Effector memory CD8-positive, alpha-beta T cell (primary cell): ENCODE measurements at regions not wholly inside any gene's neighbourhood (a gene's known extent, or its start where the extent isn't known, plus 50 kb on each side); places are given as distances from the start of the nearest gene placed in this dataset.

Experiments used
- ATAC-seq: fragments of 150-1000 bp; cut with Tn5 transposase; replicated peaks from 2 replicates; pipeline ENCODE4 v1.10.0; 2021; ENCODE audit warnings: mild to moderate bottlenecking, moderate library complexity
- DNase-seq, 3 experiments: peaks; one replicate each; pipeline ENCODE4 v3.0.0; 2021
- H3K27ac Mint-ChIP-seq, 2 donors: one replicate each; pipeline ENCODE4 v1.8.0; 2022; ENCODE audit warnings: mild to moderate bottlenecking in 2 of 2, mixed read lengths in 2 of 2, moderate library complexity in 2 of 2
- H3K27me3 Mint-ChIP-seq, 2 donors: one replicate each; pipeline ENCODE4 v1.8.0; 2022; ENCODE audit warnings: mixed read lengths in 2 of 2
- H3K36me3 Mint-ChIP-seq: one replicate; pipeline ENCODE4 v1.8.0; 2022; ENCODE audit warnings: mild to moderate bottlenecking, moderate library complexity, mixed read lengths; ENCODE audit not compliant: insufficient read depth
- H3K4me1 Mint-ChIP-seq, 2 donors: one replicate each; pipeline ENCODE4 v1.8.0; 2022; ENCODE audit warnings: low read depth in 2 of 2, mixed read lengths in 2 of 2
- H3K4me3 Mint-ChIP-seq, 2 donors: one replicate each; pipeline ENCODE4 v1.8.0; 2022; ENCODE audit warnings: mild to moderate bottlenecking in 2 of 2, mixed read lengths in 2 of 2, moderate library complexity in 2 of 2
- H3K9me3 Mint-ChIP-seq, 2 donors: one replicate each; pipeline ENCODE4 v1.8.0; 2022; ENCODE audit warnings: mixed read lengths in 2 of 2

DNA sequence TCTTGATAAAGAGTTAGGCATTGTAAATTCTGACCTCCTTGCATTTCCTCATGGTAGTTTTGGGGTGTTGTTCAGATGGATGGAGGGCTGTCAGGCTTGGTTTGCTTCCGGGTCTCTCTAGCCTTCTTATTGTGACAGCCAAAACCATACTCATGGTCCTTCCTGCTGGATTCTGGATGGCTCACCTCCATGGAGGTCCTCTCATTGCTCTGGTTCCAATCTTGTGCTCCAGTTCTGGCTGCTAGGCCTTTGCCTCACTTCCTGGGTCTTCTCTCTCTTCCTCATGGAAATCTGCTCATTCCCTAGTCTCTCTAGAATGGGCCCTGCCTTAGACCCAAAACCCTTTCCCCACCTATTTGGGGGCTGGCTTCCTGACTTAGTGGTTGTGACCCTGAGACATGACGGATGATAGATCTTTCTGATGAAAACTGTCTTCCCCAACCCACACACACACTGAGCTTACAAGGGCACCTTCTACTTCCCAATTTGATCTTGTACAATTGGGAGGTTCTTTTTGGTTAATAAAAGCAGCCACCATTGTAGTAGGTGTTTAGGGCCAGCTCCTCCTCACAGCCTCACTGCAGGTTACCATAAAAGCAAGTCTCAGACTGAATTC, 66.2 kb upstream of the XCR1 start:
- H3K4me3 Mint-ChIP-seq: peak overlapping the region in 1 of 2 donors; percentile 10
- no peaks in the 10 kb centered on the region for H3K27me3 Mint-ChIP-seq
- DNase-seq (no peak), ATAC-seq (no peak)
- peak overlapping the region; percentile 8 to 57 for H3K27ac Mint-ChIP-seq
- no peaks in the 10 kb centered on the region for H3K9me3 Mint-ChIP-seq
- peaks cover 6% of the 10 kb centered on the region for H3K36me3 Mint-ChIP-seq
- peaks cover 53 to 59% of the 10 kb centered on the region in 2 donors for H3K4me1 Mint-ChIP-seq

DNA sequence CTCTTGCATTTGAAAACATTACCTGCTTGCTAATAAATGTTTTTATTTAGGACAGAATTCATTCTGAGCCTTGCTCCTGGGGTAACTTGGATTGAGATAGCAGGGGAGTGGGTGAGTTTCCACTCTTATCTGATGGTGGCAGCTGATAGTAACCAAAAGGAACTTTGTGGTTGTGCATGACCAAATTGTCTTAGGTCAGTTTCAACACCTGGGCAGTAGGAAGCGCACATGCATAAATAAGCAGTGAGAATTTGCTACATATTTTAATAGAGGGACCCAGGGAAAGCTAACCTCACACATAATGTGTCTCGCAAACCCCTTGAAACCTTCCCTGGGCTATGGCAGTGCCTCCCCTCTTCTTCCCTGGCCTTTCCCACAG, 65.4 kb upstream of the XCR1 start:
- H3K27ac Mint-ChIP-seq: peak overlapping the region; percentile 8 to 57
- ATAC-seq (no peak), DNase-seq (no peak)
- H3K4me3 Mint-ChIP-seq: no peak overlapping the region
- peaks cover 46 to 54% of the 10 kb centered on the region in 2 donors for H3K4me1 Mint-ChIP-seq
- no peaks in the 10 kb centered on the region for H3K9me3 Mint-ChIP-seq
- no peaks in the 10 kb centered on the region for H3K27me3 Mint-ChIP-seq
- peaks cover 6% of the 10 kb centered on the region for H3K36me3 Mint-ChIP-seq

DNA sequence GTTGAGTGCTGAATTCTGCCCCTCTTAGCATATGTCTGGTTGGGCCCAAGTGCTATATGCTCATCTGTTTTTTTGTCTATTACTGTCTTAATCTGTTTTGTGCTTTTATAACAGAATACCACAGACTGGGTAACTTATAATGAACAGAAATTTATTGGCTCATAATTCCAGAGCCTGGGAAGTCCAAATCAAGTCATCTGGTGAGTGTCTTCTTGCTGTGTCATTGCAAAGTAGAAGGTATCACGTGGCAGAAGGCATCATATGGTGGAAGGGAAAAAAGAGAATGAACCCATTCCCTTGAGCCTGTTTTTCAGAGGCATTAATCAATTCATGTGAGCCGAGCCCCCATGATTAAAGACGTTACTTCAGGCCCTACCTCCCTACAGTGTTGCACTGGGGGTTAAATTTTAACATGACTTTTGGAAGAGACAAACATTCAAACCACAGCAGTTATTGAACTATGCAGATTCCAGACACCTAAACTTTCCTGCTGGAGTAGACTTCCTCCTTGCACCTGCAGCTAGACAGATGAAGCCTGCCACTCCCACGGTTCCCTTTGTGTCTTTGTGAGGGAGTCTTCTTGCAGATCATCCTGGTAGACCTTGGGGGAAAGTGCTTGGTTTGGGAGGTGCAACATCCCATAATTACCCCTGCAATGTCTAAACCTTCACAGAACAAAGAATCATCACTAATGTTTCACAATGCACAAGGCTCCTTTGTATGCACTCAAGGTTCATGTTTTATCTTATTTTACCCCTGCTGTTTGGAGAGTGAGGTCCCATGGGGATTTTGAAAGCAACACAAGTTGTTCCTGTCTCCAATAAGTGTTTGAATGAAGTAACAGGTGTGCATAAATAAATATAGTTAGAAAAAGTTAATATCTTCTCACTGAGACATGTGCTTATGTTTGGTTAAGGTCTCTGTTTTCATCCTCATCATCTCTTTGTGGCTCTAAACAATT, 64.7 kb upstream of the XCR1 start:
- Mint-ChIP-seq H3K4me1 (peaks cover 39 to 47% of the 10 kb centered on the region in 2 donors), H3K36me3 (peaks cover 6% of the 10 kb centered on the region), H3K9me3 (no peaks in the 10 kb centered on the region), H3K27me3 (no peaks in the 10 kb centered on the region), H3K4me3 (no peak overlapping the region), H3K27ac (no peak overlapping the region)
- no peak for DNase-seq
- no peak for ATAC-seq

DNA sequence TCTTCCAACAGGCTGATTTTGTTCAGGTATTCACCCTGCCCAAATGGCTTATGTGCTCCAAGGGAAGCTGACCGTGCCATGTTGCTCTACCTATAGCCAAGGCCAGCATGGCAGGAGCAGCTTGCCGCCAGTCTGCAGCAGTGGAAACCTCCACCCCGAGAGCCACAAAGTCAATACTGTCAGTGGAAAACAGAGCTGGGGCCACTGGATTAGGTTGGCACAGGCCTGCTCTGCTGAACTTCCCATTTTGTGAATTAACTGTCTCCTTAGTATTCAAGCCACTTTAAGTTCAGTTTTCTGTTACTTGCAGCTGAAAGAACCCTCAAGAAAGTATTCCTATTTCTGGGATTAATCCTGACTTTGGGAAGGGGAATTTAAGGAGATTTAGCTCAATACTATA, 63.8 kb upstream of the XCR1 start:
- H3K4me3 Mint-ChIP-seq: no peak overlapping the region
- H3K36me3 Mint-ChIP-seq: peaks cover 6% of the 10 kb centered on the region
- no peaks in the 10 kb centered on the region for H3K9me3 Mint-ChIP-seq
- DNase-seq (no peak), ATAC-seq (no peak)
- peaks cover 37 to 44% of the 10 kb centered on the region in 2 donors for H3K4me1 Mint-ChIP-seq
- no peak overlapping the region for H3K27ac Mint-ChIP-seq
- no peaks in the 10 kb centered on the region for H3K27me3 Mint-ChIP-seq

DNA sequence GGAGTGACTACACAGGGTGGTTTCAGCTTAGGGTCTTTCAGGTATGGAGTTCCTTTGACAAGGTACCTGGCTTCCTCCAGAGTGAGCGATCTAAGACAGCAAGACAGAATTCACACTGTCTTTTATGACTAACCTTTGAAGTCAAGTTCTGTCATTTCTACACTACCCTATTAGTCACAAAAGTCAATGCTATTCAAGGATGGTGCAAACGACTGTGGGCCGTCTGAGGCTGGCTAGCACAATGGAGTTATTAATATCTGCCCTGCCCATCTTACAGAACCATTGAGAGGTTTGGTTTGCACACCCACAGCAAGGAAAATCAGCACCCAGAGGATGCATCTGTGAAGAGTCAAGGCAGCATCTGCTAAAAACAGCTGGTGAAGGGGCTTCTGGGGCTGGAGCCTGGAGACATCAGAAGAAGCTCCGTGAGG, 62.9 kb upstream of the XCR1 start:
- no peaks in the 10 kb centered on the region for H3K27me3 Mint-ChIP-seq
- peaks cover 37 to 42% of the 10 kb centered on the region in 2 donors for H3K4me1 Mint-ChIP-seq
- ATAC-seq (peak; percentile 21), DNase-seq (no peak)
- no peak overlapping the region for H3K4me3 Mint-ChIP-seq
- peak overlapping the region; percentile 57 to 73 for H3K27ac Mint-ChIP-seq
- H3K9me3 Mint-ChIP-seq: no peaks in the 10 kb centered on the region
- no peaks in the 10 kb centered on the region for H3K36me3 Mint-ChIP-seq

DNA sequence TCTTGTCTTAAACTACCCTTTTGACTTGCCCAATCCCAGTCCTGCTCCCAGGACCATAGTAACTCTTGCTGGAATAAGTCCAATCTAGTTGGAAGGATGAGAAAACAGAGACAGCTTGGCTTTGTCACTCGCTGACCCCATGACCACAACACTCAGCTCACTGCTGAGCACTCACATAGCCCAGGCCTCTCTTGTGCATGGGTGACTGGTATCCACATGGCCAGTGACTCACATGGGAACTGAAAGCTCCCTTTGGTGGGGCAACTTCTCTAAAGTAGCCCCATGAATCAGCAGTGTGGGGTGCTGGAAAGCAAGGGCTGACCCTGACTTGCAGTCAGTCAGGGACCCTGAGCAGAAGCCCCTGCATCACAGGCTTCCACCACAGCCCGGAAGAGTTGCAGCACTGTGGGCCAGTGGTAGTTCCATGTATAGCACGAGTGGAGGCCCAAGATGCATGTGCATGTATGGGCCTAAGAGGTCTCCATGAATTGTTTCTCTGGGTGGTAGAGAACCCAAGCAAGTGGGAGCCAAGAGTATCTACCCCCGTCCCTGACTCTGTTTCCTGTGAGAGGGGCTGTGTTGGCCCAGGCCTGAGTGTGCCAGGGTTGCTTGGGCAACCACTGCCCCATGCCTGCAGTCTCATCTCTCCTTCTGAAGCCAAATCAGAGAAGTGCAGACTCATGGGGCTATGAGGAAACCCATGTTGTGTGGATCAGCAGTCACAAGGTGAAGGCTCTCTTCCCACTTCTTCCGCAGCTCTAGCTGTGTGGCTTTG, 62.1 kb upstream of the XCR1 start:
- ATAC-seq (peak; percentile 38), DNase-seq (no peak)
- Mint-ChIP-seq H3K27me3 (no peaks in the 10 kb centered on the region), H3K27ac (peak overlapping the region; percentile 57 to 73), H3K36me3 (no peaks in the 10 kb centered on the region), H3K4me3 (peak overlapping the region in 1 of 2 donors; percentile 5), H3K4me1 (peaks cover 37 to 41% of the 10 kb centered on the region in 2 donors), H3K9me3 (no peaks in the 10 kb centered on the region)

DNA sequence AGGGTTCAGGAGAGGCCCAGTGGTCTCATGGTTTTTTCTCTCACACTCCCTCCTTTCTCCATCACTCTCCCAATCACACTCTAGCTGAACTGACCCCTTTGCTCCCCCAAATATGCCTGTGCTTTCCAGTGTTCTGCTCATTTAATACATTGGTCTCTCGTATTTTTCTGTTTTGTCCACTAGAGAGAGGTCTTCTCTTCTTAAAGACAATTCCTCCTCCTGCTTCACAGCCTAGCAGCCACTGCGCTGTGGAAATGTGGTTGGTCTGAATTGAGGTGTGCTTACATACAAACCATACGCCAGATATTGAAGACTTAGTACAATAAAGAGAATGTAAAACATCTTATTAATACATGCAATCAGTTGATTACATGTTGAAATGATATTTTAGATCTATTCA, 60.6 kb upstream of the XCR1 start:
- Mint-ChIP-seq H3K27ac (no peak overlapping the region), H3K27me3 (no peaks in the 10 kb centered on the region), H3K36me3 (no peaks in the 10 kb centered on the region), H3K4me3 (no peak overlapping the region), H3K4me1 (peaks cover 26 to 32% of the 10 kb centered on the region in 2 donors), H3K9me3 (no peaks in the 10 kb centered on the region)
- ATAC-seq (peak; percentile 81), DNase-seq (no peak)

DNA sequence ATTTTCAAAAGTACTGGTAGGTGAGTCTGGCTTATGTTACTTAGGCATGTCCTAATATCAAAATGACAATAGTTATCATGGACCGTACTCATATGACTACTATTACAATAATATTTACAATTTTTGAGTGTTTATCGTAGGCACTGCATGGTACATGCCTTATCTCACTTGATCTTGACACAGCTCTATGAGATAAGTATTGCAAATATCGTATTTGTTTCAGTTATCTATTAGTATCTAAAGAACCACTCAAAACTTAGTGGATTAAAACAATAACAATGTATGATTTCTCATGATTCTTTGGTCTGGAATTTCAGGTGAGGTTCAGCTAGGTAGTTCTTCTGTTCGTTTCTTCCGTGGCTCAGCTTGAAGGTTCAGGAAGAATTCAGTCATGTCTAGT, 59.7 kb upstream of the XCR1 start:
- Mint-ChIP-seq H3K9me3 (no peaks in the 10 kb centered on the region), H3K36me3 (no peaks in the 10 kb centered on the region), H3K27ac (no peak overlapping the region), H3K27me3 (no peaks in the 10 kb centered on the region), H3K4me3 (no peak overlapping the region), H3K4me1 (peaks cover 18 to 25% of the 10 kb centered on the region in 2 donors)
- ATAC-seq (no peak), DNase-seq (no peak)

DNA sequence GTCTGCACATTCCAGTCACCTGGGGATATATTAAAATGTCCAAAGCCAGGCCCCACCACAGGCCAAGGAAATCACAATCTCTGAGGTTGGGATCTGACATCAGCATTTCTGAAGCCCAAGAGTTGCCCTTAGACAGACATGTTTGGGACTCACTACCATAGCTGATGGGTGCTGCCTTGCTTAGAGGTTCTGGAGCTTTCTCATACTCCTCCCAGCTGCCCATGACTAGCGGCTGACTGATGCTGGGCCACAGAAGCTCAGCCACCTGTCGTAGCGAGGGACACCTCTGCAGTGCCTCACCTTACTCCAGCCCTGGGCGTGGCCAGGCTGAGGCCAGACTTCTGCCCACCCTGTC, 58.8 kb upstream of the XCR1 start:
- H3K9me3 Mint-ChIP-seq: no peaks in the 10 kb centered on the region
- DNase-seq: no peak
- H3K4me3 Mint-ChIP-seq: no peak overlapping the region
- ATAC-seq: no peak
- no peaks in the 10 kb centered on the region for H3K27me3 Mint-ChIP-seq
- H3K36me3 Mint-ChIP-seq: no peaks in the 10 kb centered on the region
- no peak overlapping the region for H3K27ac Mint-ChIP-seq
- peaks cover 12 to 21% of the 10 kb centered on the region in 2 donors for H3K4me1 Mint-ChIP-seq

DNA sequence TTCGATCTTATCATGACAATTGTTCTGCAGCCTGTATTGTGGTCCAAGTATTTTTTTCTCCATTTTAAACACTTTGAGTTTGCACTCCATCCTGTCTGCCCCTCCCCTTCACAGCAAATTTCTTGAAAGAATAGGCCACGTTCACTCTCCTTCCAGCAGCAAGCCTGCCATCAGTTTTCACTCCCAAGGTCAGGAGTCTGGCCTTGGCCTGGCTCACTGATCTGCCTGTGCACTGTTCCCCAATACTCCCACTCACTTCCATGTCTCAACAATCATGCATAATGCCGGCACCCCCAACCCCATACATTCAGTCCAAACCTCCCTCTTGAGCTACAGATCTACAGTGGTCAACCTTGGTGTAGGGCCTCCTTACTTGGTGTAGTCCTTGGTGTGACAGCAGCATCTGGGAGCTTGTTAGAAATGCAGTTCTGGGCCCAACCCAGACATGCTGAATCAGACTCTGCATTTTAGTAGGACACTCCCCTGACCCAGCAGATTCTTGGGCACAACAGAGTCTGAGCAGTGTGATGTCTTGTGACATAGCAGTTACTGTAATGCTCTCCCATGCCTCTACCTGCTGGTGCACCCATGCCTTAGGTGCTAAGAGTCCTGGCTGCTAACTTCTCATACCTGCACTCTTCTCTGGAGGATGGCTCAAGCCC, 58.3 kb upstream of the XCR1 start:
- H3K4me3 Mint-ChIP-seq: no peak overlapping the region
- no peaks in the 10 kb centered on the region for H3K27me3 Mint-ChIP-seq
- ATAC-seq (no peak), DNase-seq (no peak)
- H3K36me3 Mint-ChIP-seq: no peaks in the 10 kb centered on the region
- H3K9me3 Mint-ChIP-seq: no peaks in the 10 kb centered on the region
- peaks cover 9 to 18% of the 10 kb centered on the region in 2 donors for H3K4me1 Mint-ChIP-seq
- no peak overlapping the region for H3K27ac Mint-ChIP-seq

DNA sequence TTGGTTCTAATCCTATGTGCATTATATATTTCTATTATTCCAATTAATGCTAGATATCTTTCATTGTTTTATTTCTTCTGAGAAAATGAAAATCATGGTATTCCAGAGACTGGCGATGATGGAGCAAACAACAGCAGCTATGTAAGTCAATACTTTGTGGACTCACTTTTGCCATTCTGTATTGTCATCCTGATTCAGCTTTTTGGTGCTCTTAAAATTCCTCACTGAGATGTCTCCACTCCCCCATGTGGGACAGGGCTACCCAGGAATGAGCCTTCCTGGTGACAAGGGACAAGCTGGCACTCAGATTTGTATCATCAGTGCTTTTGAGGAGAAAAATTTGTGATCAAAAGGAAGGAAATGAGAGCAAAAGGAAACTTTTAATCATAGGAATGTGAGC, 56.7 kb upstream of the XCR1 start:
- H3K9me3 Mint-ChIP-seq: no peaks in the 10 kb centered on the region
- peaks cover 1 to 8% of the 10 kb centered on the region in 2 donors for H3K4me1 Mint-ChIP-seq
- no peak overlapping the region for H3K27ac Mint-ChIP-seq
- no peaks in the 10 kb centered on the region for H3K36me3 Mint-ChIP-seq
- no peak overlapping the region for H3K4me3 Mint-ChIP-seq
- ATAC-seq: no peak
- DNase-seq: no peak
- no peaks in the 10 kb centered on the region for H3K27me3 Mint-ChIP-seq

DNA sequence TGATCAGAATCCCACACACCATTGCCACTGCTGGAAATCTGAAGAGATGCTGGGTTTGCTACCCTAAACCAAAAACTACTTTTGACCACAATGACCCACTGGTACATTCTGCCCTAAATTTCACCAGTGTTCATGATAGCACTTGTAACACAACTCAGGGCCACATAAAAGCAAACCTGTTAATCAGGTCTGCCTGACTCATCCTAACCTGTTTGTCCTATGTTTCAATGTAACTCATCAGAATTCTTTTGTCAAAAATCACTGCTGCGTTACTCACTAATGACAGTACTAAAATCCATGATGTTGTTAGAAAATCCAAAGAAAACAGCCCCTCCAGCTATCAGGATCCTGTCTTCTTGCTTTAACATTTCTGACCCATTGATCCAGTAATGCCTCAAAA, 55.6 kb upstream of the XCR1 start:
- no peak overlapping the region for H3K27ac Mint-ChIP-seq
- peaks cover 8 to 14% of the 10 kb centered on the region in 2 donors for H3K4me1 Mint-ChIP-seq
- no peak for DNase-seq
- H3K36me3 Mint-ChIP-seq: no peaks in the 10 kb centered on the region
- ATAC-seq: no peak
- H3K9me3 Mint-ChIP-seq: no peaks in the 10 kb centered on the region
- H3K27me3 Mint-ChIP-seq: no peaks in the 10 kb centered on the region
- H3K4me3 Mint-ChIP-seq: no peak overlapping the region

DNA sequence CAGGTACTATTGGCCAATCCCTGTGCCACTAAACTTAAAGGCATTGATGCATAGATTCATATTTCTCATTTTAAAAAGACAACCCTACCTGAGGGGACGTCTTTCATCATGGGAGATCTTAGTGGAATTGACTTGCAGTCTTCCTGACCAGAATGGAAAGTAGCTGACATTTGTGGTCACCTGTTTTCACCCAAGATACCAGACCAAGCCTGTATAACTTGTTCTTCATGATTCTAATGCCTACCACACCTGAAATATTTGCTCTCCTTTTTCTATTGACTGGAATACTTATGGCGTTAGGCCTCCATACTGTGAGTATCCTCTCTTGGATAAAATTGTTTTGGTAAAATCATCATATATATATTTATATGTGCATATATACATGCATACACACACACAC, 54.7 kb upstream of the XCR1 start:
- no peak overlapping the region for H3K27ac Mint-ChIP-seq
- DNase-seq: no peak
- no peaks in the 10 kb centered on the region for H3K36me3 Mint-ChIP-seq
- H3K9me3 Mint-ChIP-seq: no peaks in the 10 kb centered on the region
- H3K4me1 Mint-ChIP-seq: peaks cover 8 to 16% of the 10 kb centered on the region in 2 donors
- no peak overlapping the region for H3K4me3 Mint-ChIP-seq
- ATAC-seq: no peak
- H3K27me3 Mint-ChIP-seq: no peaks in the 10 kb centered on the region
